ENCODE measurements at regions not wholly inside any gene's neighbourhood (a gene's known extent, or its start where the extent isn't known, plus 50 kb on each side); places are given as distances from the start of the nearest gene placed in this dataset.
"Not testable (repeated sequence)": the region's sequence is repeated elsewhere in the genome, so short reads cannot be mapped to it uniquely, and the experiment has no call there.

DNA sequence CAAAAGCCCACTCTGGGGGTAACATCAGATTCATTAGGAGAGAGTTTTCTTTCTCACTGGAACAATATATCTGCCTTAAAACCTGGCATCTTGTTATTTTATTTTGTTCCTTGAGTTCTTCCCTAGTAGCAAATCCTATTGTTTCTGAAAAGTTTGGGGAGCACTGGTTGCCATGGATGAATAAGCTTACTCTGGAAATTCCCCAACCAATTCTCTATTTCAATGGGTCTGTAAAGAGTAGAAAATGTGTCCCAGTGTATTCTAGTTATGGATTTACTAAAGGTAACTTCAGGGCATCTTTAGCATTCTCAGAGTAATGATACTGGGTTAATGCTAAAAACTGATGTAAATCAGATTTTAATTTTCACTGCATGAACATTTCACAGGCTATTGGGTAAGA is 94.2 kb upstream of the S1PR3 start:
- no peaks in the 10 kb centered on the region for H3K9me3 ChIP-seq (ENCODE audit: control insufficient read depth, low read length, poor library complexity, severe bottlenecking)
- H3K27ac Mint-ChIP-seq: no peak overlapping the region
- ATAC-seq: no peak
- peaks cover 2% of the 10 kb centered on the region for H3K36me3 Mint-ChIP-seq (ENCODE audit: low read depth)
- peaks cover 50% of the 10 kb centered on the region for H3K27me3 Mint-ChIP-seq
- no peaks in the 10 kb centered on the region for H3K4me1 Mint-ChIP-seq
- no peak overlapping the region for H3K4me3 Mint-ChIP-seq
- no peak for DNase-seq

GRCh38 chr9:88898039-88898720 is 93.1 kb upstream of the S1PR3 start:
- no peak overlapping the region for H3K27ac Mint-ChIP-seq
- no peak for ATAC-seq
- H3K36me3 Mint-ChIP-seq (ENCODE audit: low read depth): peaks cover 1% of the 10 kb centered on the region
- H3K9me3 ChIP-seq (ENCODE audit: control insufficient read depth, low read length, poor library complexity, severe bottlenecking): no peaks in the 10 kb centered on the region
- H3K4me3 Mint-ChIP-seq: no peak overlapping the region
- no peaks in the 10 kb centered on the region for H3K4me1 Mint-ChIP-seq
- DNase-seq: no peak
- H3K27me3 Mint-ChIP-seq: peaks cover 45% of the 10 kb centered on the region

DNA sequence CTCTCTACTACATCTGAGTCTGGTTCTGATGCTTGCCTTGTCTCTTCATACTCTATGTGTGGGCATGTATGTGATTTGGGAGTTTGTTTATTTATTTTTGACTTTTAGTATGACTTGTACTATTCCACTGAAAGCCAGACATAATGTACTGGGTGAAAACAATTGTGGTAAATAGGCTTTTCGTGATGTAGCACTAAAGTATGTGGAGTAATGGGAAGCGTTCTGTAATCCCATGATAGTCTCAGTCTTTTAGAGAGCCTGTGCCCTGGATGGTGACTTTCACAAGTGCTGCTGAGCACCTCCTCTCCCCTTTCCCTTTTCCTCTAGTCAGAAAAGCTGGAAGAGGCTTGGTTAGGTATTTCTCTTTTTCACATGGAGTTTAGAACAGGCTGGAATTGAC is 85.8 kb upstream of the S1PR3 start:
- no peak for ATAC-seq
- Mint-ChIP-seq H3K36me3 (ENCODE audit: low read depth) (peaks cover 3% of the 10 kb centered on the region), H3K4me3 (no peak overlapping the region), H3K27ac (no peak overlapping the region), H3K27me3 (peaks cover 37% of the 10 kb centered on the region), H3K4me1 (no peaks in the 10 kb centered on the region)
- no peaks in the 10 kb centered on the region for H3K9me3 ChIP-seq (ENCODE audit: control insufficient read depth, low read length, poor library complexity, severe bottlenecking)
- no peak for DNase-seq

DNA sequence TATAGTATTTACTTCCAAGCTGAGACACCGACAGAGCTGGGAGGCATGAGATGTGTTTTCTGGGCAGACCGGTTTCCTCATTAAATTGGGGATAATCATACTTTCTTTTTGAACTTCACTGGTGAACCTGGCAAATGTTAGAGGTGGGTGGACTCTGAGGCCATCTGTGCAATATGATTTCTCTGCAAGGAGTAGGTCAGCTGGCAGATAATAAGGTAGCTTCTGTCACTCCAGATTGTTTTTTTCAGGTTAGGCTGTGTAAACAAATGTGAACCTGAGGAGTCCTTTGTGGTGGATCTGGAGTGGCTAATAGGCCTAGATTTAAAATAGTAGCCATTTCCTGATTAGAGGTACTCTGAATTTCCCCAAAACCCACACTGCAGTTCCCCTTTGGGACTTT is 75.4 kb upstream of the S1PR3 start:
- no peaks in the 10 kb centered on the region for H3K36me3 Mint-ChIP-seq (ENCODE audit: low read depth)
- H3K4me1 Mint-ChIP-seq: peaks cover 3% of the 10 kb centered on the region

DNA sequence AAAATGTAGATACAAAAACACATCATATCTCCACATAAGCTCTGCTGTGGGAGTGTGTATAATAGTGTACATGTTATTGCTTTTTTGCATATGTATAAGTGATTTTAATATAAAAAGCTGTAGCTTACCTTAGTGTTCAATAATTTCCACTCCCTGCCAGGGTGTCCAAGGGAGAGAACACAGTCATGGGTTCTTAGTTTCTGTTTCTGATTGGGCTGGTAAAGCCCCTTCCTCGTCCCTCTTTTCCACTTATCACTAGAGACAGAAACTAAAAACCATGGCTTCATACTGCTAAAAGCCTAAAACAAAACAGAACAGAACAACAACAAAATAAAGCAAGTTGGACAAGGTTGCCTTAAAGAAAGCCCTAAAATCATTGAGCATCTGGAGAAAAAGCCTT is 74.4 kb upstream of the S1PR3 start:
- Mint-ChIP-seq H3K36me3 (ENCODE audit: low read depth) (no peaks in the 10 kb centered on the region), H3K27ac (no peak overlapping the region), H3K4me3 (no peak overlapping the region), H3K4me1 (peaks cover 6% of the 10 kb centered on the region), H3K27me3 (peaks cover 6% of the 10 kb centered on the region)
- DNase-seq (no peak), ATAC-seq (no peak)
- H3K9me3 ChIP-seq (ENCODE audit: control insufficient read depth, low read length, poor library complexity, severe bottlenecking): no peaks in the 10 kb centered on the region

More for the DNA sequence above, 75.4 kb upstream of the S1PR3 start:
- ATAC-seq: no peak
- Mint-ChIP-seq H3K27me3 (peaks cover 6% of the 10 kb centered on the region), H3K4me3 (no peak overlapping the region), H3K27ac (no peak overlapping the region)
- H3K9me3 ChIP-seq (ENCODE audit: control insufficient read depth, low read length, poor library complexity, severe bottlenecking): no peaks in the 10 kb centered on the region
- DNase-seq: no peak

- ATAC-seq (no peak), DNase-seq (no peak)
- peaks cover 6% of the 10 kb centered on the region for H3K27me3 Mint-ChIP-seq
- H3K4me3 Mint-ChIP-seq: no peak overlapping the region
- H3K4me1 Mint-ChIP-seq: peaks cover 10% of the 10 kb centered on the region
- no peaks in the 10 kb centered on the region for H3K9me3 ChIP-seq (ENCODE audit: control insufficient read depth, low read length, poor library complexity, severe bottlenecking)
- no peaks in the 10 kb centered on the region for H3K36me3 Mint-ChIP-seq (ENCODE audit: low read depth)
- H3K27ac Mint-ChIP-seq: no peak overlapping the region
Observed at GRCh38 chr9:88917375-88917774, 73.9 kb upstream of the S1PR3 start.

- H3K27ac Mint-ChIP-seq; H3K4me3 Mint-ChIP-seq; ATAC-seq; H3K9me3 ChIP-seq (ENCODE audit: control insufficient read depth, low read length, poor library complexity, severe bottlenecking); H3K36me3 Mint-ChIP-seq (ENCODE audit: low read depth); DNase-seq: not testable (repeated sequence)
- Mint-ChIP-seq H3K27me3 (peaks cover 13% of the 10 kb centered on the region), H3K4me1 (peaks cover 20% of the 10 kb centered on the region)
Observed at GRCh38 chr9:88918537-88918936, 72.7 kb upstream of the S1PR3 start.

- ATAC-seq (no peak), DNase-seq (no peak)
- Mint-ChIP-seq H3K27me3 (peaks cover 8% of the 10 kb centered on the region), H3K4me1 (peaks cover 23% of the 10 kb centered on the region), H3K4me3 (peak overlapping the region; percentile 43), H3K36me3 (ENCODE audit: low read depth) (no peaks in the 10 kb centered on the region), H3K27ac (no peak overlapping the region)
- no peaks in the 10 kb centered on the region for H3K9me3 ChIP-seq (ENCODE audit: control insufficient read depth, low read length, poor library complexity, severe bottlenecking)
Observed at GRCh38 chr9:88920645-88921044, 70.6 kb upstream of the S1PR3 start.

DNA sequence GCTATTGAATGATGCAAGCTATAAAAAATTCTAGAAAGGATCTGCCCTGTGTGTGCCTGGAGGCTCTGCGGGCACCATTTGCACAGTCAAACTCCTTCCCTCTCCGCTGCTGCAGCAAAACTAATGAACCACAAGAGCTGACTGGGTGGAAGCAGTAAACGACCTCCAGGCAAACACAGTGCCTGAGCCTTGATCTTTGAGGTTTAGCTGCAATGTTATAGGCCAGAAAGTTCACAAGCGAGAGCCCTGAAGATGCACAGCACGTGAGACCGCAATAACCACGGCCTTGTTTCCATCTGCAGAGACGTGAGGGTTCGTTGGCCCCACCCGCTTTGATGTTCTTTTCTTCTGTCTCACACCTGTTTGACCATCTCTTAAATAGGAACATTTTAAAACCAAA is 69.2 kb upstream of the S1PR3 start:
- no peak for DNase-seq

DNA sequence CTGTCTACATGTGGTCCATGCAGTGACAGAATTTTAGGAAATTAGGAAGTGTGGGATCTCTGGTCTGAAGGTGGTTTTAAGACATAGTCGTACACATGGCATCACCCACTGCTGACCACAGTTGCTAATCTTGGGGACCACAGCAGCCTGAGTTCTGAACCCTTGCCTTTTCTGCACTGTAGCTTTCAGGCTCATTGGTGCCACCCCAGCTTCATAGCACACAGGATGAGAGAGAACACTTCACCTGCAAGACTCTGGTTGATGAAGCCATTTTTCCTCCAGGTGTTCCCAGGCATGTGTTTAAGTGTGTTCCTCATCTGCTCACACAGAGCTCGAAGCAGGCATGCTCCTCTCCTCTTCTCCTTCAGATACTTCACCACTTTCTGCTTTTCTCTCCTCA is 68.2 kb upstream of the S1PR3 start:
- H3K27ac Mint-ChIP-seq: peak overlapping the region; percentile 72
- peaks cover 28% of the 10 kb centered on the region for H3K4me1 Mint-ChIP-seq
- no peaks in the 10 kb centered on the region for H3K36me3 Mint-ChIP-seq (ENCODE audit: low read depth)
- H3K27me3 Mint-ChIP-seq: peaks cover 8% of the 10 kb centered on the region
- peak overlapping the region; percentile 71 for H3K4me3 Mint-ChIP-seq
- ATAC-seq: no peak
- no peaks in the 10 kb centered on the region for H3K9me3 ChIP-seq (ENCODE audit: control insufficient read depth, low read length, poor library complexity, severe bottlenecking)
- DNase-seq: no peak

More for the DNA sequence above, 69.2 kb upstream of the S1PR3 start:
- Mint-ChIP-seq H3K36me3 (ENCODE audit: low read depth) (no peaks in the 10 kb centered on the region), H3K4me1 (peaks cover 28% of the 10 kb centered on the region), H3K4me3 (peak overlapping the region; percentile 71), H3K27me3 (peaks cover 8% of the 10 kb centered on the region), H3K27ac (no peak overlapping the region)
- H3K9me3 ChIP-seq (ENCODE audit: control insufficient read depth, low read length, poor library complexity, severe bottlenecking): no peaks in the 10 kb centered on the region
- ATAC-seq: peak; percentile 85

DNA sequence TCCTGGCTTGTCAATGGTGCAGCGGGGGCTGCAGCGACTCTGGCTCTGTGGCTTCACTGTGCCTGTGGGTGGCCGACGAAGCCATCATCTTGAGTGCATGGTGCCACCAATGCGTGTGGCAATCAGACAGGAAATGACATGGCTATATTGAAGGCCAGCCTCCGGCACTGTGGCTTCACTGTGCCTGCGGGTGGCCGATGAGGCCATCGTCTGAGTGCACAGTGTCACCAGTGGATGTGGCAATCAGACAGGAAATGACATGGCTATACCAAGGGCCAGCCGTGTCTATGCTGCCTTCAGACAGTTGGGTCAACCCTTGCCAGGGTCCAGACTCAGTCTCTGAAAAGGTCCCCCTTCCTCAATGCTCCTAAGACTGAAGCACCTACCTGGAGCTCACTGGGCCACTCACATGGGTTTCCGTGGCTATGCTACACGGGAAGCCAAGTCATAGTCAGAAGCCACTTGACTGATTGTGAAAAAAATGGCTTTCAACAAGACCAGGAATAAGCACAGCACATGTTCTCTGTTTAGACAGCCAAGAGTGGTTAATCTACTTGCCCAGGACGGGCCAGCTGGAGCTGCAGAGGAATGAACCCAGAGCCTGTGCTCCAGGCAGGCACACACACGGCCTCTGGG is 67.5 kb upstream of the S1PR3 start:
- Mint-ChIP-seq H3K4me3 (no peak overlapping the region), H3K36me3 (ENCODE audit: low read depth) (no peaks in the 10 kb centered on the region), H3K27me3 (peaks cover 8% of the 10 kb centered on the region), H3K4me1 (peaks cover 28% of the 10 kb centered on the region), H3K27ac (peak overlapping the region; percentile 21)
- DNase-seq (no peak), ATAC-seq (peak; percentile 49)
- no peaks in the 10 kb centered on the region for H3K9me3 ChIP-seq (ENCODE audit: control insufficient read depth, low read length, poor library complexity, severe bottlenecking)

- H3K9me3 ChIP-seq (ENCODE audit: control insufficient read depth, low read length, poor library complexity, severe bottlenecking): no peaks in the 10 kb centered on the region
- H3K36me3 Mint-ChIP-seq (ENCODE audit: low read depth): no peaks in the 10 kb centered on the region
- peaks cover 28% of the 10 kb centered on the region for H3K4me1 Mint-ChIP-seq
- DNase-seq (no peak), ATAC-seq (no peak)
- no peak overlapping the region for H3K4me3 Mint-ChIP-seq
- H3K27me3 Mint-ChIP-seq: peaks cover 8% of the 10 kb centered on the region
- no peak overlapping the region for H3K27ac Mint-ChIP-seq
Observed at GRCh38 chr9:88925481-88925880, 65.8 kb upstream of the S1PR3 start.

DNA sequence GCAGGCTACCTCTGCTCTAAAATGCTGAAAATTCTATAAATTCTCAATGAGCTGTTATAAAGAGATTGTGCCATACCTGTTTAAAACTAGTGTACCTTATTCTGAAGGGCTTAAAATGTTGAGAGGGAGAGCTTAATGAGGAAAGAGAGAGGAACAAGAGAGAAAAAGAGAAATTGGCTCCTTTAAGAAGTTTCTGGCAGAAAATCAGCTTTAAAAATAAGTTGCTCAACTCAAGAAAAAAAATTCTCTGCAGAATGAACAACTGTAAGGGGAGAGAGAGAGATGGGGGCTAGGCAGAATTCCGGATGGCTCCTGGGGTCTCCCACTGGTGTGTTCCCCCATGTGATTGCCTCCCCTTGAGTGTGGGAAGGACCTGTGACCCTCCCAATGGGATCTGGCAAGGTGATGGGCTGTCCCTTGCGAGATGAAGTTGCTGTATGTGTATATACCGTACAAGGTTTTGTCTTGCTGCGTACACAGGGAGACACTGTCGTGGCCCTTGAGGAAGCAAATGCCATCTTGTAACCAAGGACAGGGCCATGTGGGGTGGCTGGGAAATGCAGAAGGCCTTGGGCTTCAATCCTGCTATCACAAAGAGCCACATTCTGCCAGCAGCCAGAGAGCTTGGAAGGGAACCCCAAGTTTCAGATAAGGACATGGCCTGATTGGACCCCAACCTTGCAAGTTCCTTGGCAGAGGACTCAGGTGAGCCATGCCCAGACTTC is 64.3 kb upstream of the S1PR3 start:
- Mint-ChIP-seq H3K27me3 (peaks cover 12% of the 10 kb centered on the region), H3K27ac (no peak overlapping the region), H3K4me3 (no peak overlapping the region), H3K4me1 (peaks cover 22% of the 10 kb centered on the region), H3K36me3 (ENCODE audit: low read depth) (no peaks in the 10 kb centered on the region)
- no peak for ATAC-seq
- DNase-seq: no peak
- no peaks in the 10 kb centered on the region for H3K9me3 ChIP-seq (ENCODE audit: control insufficient read depth, low read length, poor library complexity, severe bottlenecking)
